Esophagus mucosa (tissue), 1 donor: ENCODE measurements at regions not wholly inside any gene's neighbourhood (a gene's known extent, or its start where the extent isn't known, plus 50 kb on each side); places are given as distances from the start of the nearest gene placed in this dataset.
A peak's percentile ranks its signal among the peaks of the same experiment; 100 is the strongest.

Source experiments
- ATAC-seq: fragments of 200-7000 bp; cut with Tn5 transposase; one replicate; pipeline ENCODE4 v1.9.1; 2020
- donor health status: DM: yes; HTN: yes; CAD: no.

- ATAC-seq = no peak
Measured at GRCh38 chr12:125583071-125583470, 517.8 kb downstream of the AACS start.

DNA sequence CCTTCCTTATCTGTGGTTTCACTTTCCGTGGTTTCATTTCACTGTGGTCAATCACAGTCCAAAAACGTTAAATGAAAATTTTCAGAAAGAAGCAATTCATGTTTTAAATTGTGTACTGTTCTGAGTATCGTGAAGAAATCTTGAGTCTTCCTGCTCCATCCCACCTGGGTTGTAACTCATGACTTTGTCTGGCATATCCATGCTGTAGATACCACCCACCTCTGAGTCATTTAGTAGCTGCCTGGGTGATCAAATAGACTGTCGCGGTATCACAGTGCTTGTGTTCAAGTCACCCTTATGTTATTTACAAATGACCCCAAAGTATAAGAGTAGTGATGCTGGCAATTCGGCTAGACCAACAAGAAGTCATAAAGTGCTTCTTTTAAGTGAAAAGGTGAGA lies 521.2 kb downstream of the AACS start:
- no peak for ATAC-seq

- ATAC-seq = no peak
Measured at GRCh38 chr12:125593269-125593668, 528.0 kb downstream of the AACS start.

DNA sequence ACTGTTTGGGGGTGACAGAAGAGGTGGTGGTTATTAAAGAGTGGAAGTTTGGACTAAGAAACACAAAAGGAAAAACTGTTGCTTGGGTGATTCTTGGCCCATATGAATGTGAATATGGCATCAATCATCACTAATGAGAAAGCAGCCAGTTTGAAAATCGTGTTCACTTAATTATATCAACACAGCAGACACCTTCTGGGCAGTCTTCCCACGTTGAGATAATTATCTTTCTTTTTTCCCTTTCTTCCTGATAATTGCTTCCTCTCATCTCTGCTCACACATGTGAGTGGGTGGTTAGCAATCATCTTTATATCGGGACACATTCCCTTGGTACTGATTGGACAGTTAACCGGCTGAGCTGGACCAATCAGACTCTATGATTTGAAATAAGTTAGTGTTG lies 539.7 kb downstream of the AACS start:
- no peak for ATAC-seq

DNA sequence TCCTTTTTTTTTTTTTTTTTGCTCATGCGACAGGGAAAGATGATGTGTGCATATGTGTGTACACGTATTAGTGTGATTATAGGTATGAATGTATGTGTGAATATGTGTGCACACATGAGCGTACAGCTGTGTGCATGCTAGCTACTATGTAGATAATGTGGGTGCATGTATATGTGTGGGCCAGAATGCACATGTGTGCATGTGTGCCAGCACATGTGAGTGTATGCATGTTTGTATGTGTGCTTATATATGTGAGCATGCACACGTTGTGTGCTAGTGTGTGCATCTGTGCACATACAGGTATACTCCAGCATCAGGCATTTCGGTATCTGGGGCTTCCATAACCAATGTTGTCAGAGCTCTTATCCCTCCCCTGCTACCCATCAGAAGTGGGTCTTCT lies 541.1 kb downstream of the AACS start:
- ATAC-seq = no peak

- no peak for ATAC-seq
Measured at GRCh38 chr12:125610292-125610691, 545.1 kb downstream of the AACS start.

- no peak for ATAC-seq
Measured at GRCh38 chr12:125610971-125611370, 545.7 kb downstream of the AACS start.

- no peak for ATAC-seq
Measured at GRCh38 chr12:125614058-125614457, 548.8 kb downstream of the AACS start.

- peak; percentile 60 for ATAC-seq
Measured at GRCh38 chr12:125619723-125620122, 554.5 kb downstream of the AACS start.

DNA sequence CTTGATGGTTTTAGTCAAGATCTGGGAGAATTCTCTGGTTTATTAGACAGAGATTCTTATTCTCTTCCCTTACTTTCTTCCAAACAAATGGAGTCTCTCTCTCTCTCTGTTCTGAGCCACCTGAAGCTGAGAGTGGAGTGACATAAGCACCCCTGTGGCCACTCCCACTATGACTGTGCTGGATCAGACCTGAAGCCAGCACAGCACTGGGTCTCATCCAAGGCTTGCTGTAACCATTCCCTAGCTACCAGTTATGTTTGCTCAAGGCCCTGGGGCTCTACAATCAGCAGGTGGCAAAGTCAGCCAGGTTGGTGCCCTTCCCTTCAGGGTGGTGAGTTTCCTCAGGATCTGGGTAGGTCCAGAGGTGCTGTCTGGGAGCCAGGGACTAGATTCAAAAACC lies 568.5 kb downstream of the AACS start:
- ATAC-seq = peak; percentile 96

DNA sequence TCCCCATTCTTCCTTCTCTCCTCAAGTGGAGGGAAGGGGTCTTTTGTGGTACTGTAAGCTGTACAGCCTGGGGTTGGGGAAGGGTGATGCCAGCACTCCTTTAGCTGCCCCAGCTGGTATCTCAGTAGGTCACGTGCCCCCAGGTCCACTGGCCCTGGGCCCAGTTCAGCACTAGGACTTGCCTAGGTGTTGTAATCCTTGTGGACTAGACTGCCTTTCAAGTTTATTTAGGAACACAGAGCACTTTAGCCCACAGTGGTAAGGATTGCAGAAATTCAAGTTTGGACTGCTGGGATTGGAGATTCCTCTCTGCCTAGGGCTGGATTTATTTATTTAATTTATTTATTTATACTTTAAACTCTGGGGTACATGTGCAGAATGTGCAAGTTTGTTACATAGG lies 569.6 kb downstream of the AACS start:
- peak; percentile 17 for ATAC-seq

DNA sequence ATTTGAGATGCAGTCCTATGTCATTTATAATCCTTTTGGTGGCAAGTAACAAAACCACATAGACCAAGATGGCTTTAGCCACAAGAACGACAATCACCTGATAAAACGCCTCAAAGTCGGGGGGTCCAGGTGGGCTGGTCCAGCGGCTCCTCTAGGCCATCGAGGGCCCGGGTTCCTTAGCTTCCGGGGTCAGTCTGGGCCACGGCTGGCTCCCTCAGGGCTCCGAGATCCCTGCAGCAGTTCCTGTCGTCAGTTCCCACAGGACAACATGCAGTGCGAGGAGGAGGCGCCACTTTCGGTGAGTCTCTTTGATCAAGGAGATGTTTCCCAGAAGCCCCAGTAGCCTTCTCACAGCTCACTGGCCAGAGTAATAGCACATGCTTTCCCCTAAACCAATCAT lies 574.6 kb downstream of the AACS start:
- ATAC-seq = no peak

- no peak for ATAC-seq
Measured at GRCh38 chr12:125643055-125643454, 577.8 kb downstream of the AACS start.

DNA sequence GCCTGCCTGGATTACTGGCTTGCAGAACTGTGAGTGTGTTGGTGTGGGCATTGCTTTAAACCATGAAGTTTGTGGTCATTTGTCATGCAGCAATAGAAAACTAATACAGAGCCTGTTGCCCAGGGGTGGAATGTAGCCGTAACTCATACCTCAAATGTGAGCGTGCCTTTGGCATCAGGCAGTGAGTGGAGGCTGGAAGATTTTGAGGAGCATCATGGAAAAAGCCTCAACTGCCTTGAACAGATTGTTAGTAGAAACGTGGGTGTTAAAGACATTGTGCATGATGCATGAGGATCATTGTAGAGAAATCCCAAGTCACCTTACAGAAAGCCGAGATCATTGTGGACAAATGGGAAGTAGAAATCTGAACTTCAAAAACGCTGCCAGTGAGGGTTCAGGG lies 580.5 kb downstream of the AACS start:
- ATAC-seq = no peak

GRCh38 chr12:125650587-125650986 lies 585.4 kb downstream of the AACS start:
- ATAC-seq = no peak

- ATAC-seq = no peak
Measured at GRCh38 chr12:125651625-125652024, 586.4 kb downstream of the AACS start.

DNA sequence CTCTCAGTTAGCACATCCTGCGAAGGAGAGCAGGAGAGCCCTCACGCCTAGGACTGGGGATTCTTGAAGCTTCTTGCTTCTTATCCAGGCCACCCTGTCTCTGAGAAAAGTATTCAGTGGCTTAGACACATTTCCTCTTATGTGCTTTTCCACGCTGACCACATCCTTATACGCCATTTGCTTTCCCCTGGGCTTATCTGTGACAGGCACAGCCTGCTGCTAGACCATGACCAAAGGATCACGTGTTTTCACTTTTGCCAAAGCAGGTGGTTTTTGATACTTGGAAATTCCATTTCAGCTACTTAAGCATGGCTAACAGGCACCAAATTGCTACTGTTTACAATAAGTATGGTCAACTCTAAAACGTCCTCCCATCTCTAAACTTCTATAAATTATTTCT lies 587.4 kb downstream of the AACS start:
- ATAC-seq = no peak

- ATAC-seq = no peak
Measured at GRCh38 chr12:125657681-125658080, 592.4 kb downstream of the AACS start.

- no peak for ATAC-seq
Measured at GRCh38 chr12:125674554-125675338, 609.5 kb downstream of the AACS start.

- no peak for ATAC-seq
Measured at GRCh38 chr12:125676366-125676765, 611.1 kb downstream of the AACS start.

DNA sequence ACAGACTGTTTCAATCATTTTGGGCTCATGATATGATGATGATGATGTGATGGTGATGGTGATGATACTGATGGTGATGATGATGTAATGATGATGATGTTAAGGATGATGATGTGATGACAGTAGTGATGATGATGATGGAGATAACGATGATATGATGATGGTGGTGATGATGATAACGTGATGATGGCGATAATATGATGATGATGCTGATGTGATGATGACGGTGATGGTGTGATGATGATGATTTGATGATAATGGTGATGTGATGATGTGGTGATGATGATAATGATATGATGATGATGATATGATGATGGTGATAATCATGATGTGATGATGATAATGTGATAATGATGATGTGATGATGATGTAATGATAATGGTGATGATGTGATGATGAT lies 612.6 kb downstream of the AACS start:
- ATAC-seq = no peak

DNA sequence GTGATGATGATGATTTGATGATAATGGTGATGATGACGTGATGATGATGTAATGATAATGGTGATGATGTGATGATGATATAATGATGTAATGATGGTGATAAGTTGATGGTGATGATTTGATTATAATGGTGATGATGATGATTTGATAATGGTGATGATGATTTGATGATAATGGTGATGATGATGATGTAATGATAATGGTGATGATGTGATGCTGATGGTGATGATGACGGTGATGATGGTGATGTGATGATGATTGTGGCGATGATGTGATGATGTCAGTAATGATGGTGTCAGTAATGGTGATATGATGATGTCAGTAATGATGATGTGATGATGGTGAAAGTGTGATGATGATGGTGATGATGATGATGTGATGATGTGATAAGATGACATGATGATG lies 613.4 kb downstream of the AACS start:
- ATAC-seq = no peak

DNA sequence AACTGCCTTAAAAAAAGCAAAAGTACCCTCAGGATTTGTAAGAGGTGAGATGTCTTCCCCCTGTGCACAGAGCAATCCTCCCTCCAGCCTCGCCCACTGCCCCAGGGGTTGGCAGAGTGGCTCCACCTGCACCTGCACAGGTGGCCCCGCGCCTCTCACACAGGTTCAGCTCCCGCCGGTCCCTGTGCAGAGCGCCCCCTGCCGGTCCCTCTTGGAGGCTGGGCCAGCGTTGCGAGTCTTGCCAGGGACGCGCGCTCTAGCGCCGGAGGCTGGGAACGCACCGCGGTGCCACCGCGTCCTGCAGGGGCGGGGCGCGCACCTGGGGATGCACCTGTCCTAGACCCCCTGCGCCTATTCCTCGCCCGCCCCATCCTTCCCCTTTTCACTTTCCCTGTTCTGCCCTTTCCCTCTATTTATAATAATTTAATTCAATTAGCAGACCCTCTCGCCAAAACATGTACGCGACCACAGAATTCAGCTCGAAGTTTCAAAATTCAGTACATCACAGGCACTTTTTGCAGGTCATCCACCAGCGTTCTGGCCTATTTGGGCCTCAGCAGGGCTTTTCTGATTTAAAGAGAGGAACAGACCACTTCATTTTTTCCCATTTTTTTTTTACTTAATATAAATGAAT lies 618.6 kb downstream of the AACS start:
- peak; percentile 85 for ATAC-seq

GRCh38 chr12:125684968-125685790 lies 619.9 kb downstream of the AACS start:
- ATAC-seq = no peak
